H9 (cell line): ENCODE measurements at regions not wholly inside any gene's neighbourhood (a gene's known extent, or its start where the extent isn't known, plus 50 kb on each side); places are given as distances from the start of the nearest gene placed in this dataset.

Source experiments
- DNase-seq: peaks from one replicate; pipeline ENCODE4 v3.0.0-alpha.2; 2017
- H2AFZ ChIP-seq: one replicate; pipeline ENCODE4 v1.6.1; 2013; ENCODE audit warnings: mild to moderate bottlenecking, low read length, control low read depth, moderate library complexity
- H2AK5ac ChIP-seq: 2 replicates; pipeline ENCODE4 v1.6.1; 2013; ENCODE audit warnings: low read length, control low read depth, mixed read lengths; ENCODE audit not compliant: insufficient read length
- H2BK120ac ChIP-seq: one replicate; pipeline ENCODE4 v1.6.1; 2013; ENCODE audit warnings: low read depth, mild to moderate bottlenecking, low read length, control low read depth, inconsistent platforms; ENCODE audit not compliant: poor library complexity, severe bottlenecking
- H2BK12ac ChIP-seq: 2 replicates; pipeline ENCODE4 v1.6.1; 2013; ENCODE audit warnings: low read length, control low read depth, mixed read lengths, low read depth; ENCODE audit not compliant: insufficient read length
- H2BK15ac ChIP-seq: 2 replicates; pipeline ENCODE4 v1.6.1; 2013; ENCODE audit warnings: low read depth, low read length, control low read depth
- H2BK20ac ChIP-seq: one replicate; pipeline ENCODE4 v1.6.1; 2013; ENCODE audit warnings: low read depth, mild to moderate bottlenecking, low read length, control low read depth, inconsistent platforms; ENCODE audit not compliant: poor library complexity, severe bottlenecking
- H2BK5ac ChIP-seq: 2 replicates; pipeline ENCODE4 v1.6.1; 2013; ENCODE audit warnings: low read length, control low read depth, mixed read lengths; ENCODE audit not compliant: insufficient read length
- H3K14ac ChIP-seq: 2 replicates; pipeline ENCODE4 v1.6.1; 2013; ENCODE audit warnings: low read length, control low read depth; ENCODE audit not compliant: insufficient read depth
- H3K18ac ChIP-seq: 2 replicates; pipeline ENCODE4 v1.6.1; 2013; ENCODE audit warnings: low read depth, mild to moderate bottlenecking, mixed read lengths, low read length, control low read depth; ENCODE audit not compliant: insufficient read length
- H3K23ac ChIP-seq: 2 replicates; pipeline ENCODE4 v1.6.1; 2013; ENCODE audit warnings: low read length, control low read depth, mixed read lengths, low read depth; ENCODE audit not compliant: insufficient read length
- H3K23me2 ChIP-seq: 2 replicates; pipeline ENCODE4 v1.6.1; 2013; ENCODE audit warnings: low read depth, mild to moderate bottlenecking, mixed read lengths, low read length, control low read depth; ENCODE audit not compliant: insufficient read length, poor library complexity, severe bottlenecking
- H3K27ac ChIP-seq: 2 replicates; pipeline ENCODE4 v1.5.1; 2013; ENCODE audit warnings: low read length, control low read depth, mixed read lengths, low read depth; ENCODE audit not compliant: insufficient read length
- H3K27me3 ChIP-seq: 2 replicates; pipeline ENCODE4 v1.6.1; 2013; ENCODE audit warnings: low read length, control low read depth, inconsistent platforms; ENCODE audit not compliant: insufficient read depth
- H3K4ac ChIP-seq: 2 replicates; pipeline ENCODE4 v1.6.1; 2013; ENCODE audit warnings: low read depth, mild to moderate bottlenecking, control low read depth, inconsistent platforms, low read length, moderate library complexity
- H3K4me1 ChIP-seq: 2 replicates; pipeline ENCODE4 v1.6.1; 2013; ENCODE audit warnings: low read length, control low read depth, inconsistent platforms; ENCODE audit not compliant: insufficient read depth
- H3K4me2 ChIP-seq: 2 replicates; pipeline ENCODE4 v1.6.1; 2013; ENCODE audit warnings: low read length, control low read depth, mixed read lengths; ENCODE audit not compliant: insufficient read length, insufficient read depth
- H3K56ac ChIP-seq: 2 replicates; pipeline ENCODE4 v1.6.1; 2013; ENCODE audit warnings: low read depth, mild to moderate bottlenecking, mixed read lengths, low read length, control low read depth; ENCODE audit not compliant: insufficient read length
- H3K79me1 ChIP-seq: 2 replicates; pipeline ENCODE4 v1.6.1; 2013; ENCODE audit warnings: low read depth, mild to moderate bottlenecking, moderate library complexity, low read length, control low read depth, inconsistent platforms; ENCODE audit not compliant: insufficient read depth, poor library complexity, severe bottlenecking
- H3K79me2 ChIP-seq: 2 replicates; pipeline ENCODE4 v1.6.1; 2013; ENCODE audit warnings: low read length, control low read depth, inconsistent platforms; ENCODE audit not compliant: insufficient read depth
- H3K9ac ChIP-seq: 2 replicates; pipeline ENCODE4 v1.6.1; 2013; ENCODE audit warnings: low read length, control low read depth, mixed read lengths; ENCODE audit not compliant: insufficient read length; ENCODE audit errors: extremely low read depth
- H3K9me3 ChIP-seq: one replicate; pipeline ENCODE4 v1.6.1; 2013; ENCODE audit warnings: low read depth, low read length, inconsistent platforms; ENCODE audit not compliant: control insufficient read depth
- H3T11ph ChIP-seq: one replicate; pipeline ENCODE4 v1.6.1; 2013; ENCODE audit warnings: mild to moderate bottlenecking, low read length, control low read depth, inconsistent platforms
- H4K20me1 ChIP-seq: one replicate; pipeline ENCODE4 v1.6.1; 2013; ENCODE audit not compliant: control insufficient read depth, insufficient read length, insufficient read depth
- H4K5ac ChIP-seq: 2 replicates; pipeline ENCODE4 v1.6.1; 2013; ENCODE audit warnings: low read depth, mild to moderate bottlenecking, mixed read lengths, low read length, control low read depth; ENCODE audit not compliant: insufficient read length
- H4K8ac ChIP-seq: replicated peaks from 2 replicates; pipeline ENCODE4 v1.6.1; 2013; ENCODE audit warnings: low read length, control low read depth, mixed read lengths, low read depth; ENCODE audit not compliant: insufficient read length
- H4K91ac ChIP-seq: 2 replicates; pipeline ENCODE4 v1.6.1; 2013; ENCODE audit warnings: low read depth, mild to moderate bottlenecking, moderate library complexity, mixed read lengths, low read length, control low read depth; ENCODE audit not compliant: insufficient read length
- H3K27ac Mint-ChIP-seq, 3 experiments: 2 replicates in 2 of 3; 3 replicates in 1 of 3; pipeline ENCODE4 v1.8.0; 2020 to 2021; ENCODE audit warnings: mixed read lengths in 3 of 3, mild to moderate bottlenecking in 1 of 3, moderate library complexity in 1 of 3
- H3K27me3 Mint-ChIP-seq: 2 replicates; pipeline ENCODE4 v1.8.0; 2021; ENCODE audit warnings: low read depth, mild to moderate bottlenecking, moderate library complexity, mixed read lengths
- H3K36me3 Mint-ChIP-seq, 3 experiments: 2 replicates in 2 of 3; 3 replicates in 1 of 3; pipeline ENCODE4 v1.8.0; 2020 to 2021; ENCODE audit warnings: low read depth in 3 of 3, mixed read lengths in 3 of 3; ENCODE audit not compliant: insufficient read depth in 1 of 3
- H3K4me1 Mint-ChIP-seq, 2 experiments: 2 replicates each; pipeline ENCODE4 v1.8.0; 2020; ENCODE audit warnings: mixed read lengths in 2 of 2
- H3K4me3 Mint-ChIP-seq, 2 experiments: 2 replicates in 1 of 2; 3 replicates in 1 of 2; pipeline ENCODE4 v1.8.0; 2020 to 2021; ENCODE audit warnings: mild to moderate bottlenecking in 2 of 2, mixed read lengths in 2 of 2, moderate library complexity in 1 of 2
- H3K9me3 Mint-ChIP-seq, 2 experiments: 2 replicates in 1 of 2; 3 replicates in 1 of 2; pipeline ENCODE4 v1.8.0; 2020; ENCODE audit warnings: mild to moderate bottlenecking in 2 of 2, mixed read lengths in 2 of 2, moderate library complexity in 1 of 2
- WGBS: extraction: QIAGEN DNeasy Blood & Tissue Kit; methylation state at CpG from one replicate; pipeline ENCODE4 v1.1.7; 2013; ENCODE audit warnings: missing lambda C conversion rate, low lambda C conversion rate, mixed read lengths; ENCODE audit not compliant: insufficient read length; ENCODE audit errors: extremely low coverage; 5-methylcytosine and 5-hydroxymethylcytosine counted together
- TF ChIP-seq, protein P1 (sequence below): fragments of 200-600 bp; sonication (generic); conservative IDR thresholded peaks from 3 replicates; pipeline ENCODE4 v1.8.0; 2021; ENCODE audit warnings: antibody characterized with exemption, mild to moderate bottlenecking

DNA sequence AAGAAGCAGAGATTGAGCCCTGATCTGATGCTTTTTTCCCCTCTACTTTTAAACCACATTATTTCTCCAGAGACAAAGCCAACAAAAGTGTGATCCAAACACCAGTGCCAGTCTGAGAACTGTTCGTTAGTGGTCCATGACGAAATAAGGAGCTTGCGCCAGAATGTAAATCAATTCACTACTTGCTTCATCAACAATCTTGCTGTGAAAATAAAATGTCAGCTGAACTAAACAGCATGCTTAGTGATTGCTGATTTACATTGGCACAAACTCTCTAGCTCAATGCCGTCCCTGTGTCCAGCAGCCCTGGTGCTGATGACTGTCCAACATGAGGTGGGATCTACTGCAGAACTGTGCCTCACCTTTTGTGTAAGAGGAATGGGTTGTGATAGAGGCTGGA is 71.3 kb downstream of the SOX3 start:
- no peak for DNase-seq
- Histone ChIP-seq H2BK120ac (no peak overlapping the region), H4K20me1 (no peaks in the 10 kb centered on the region), H3K14ac (no peak overlapping the region), H3K18ac (no peak overlapping the region), H3K27me3 (no peaks in the 10 kb centered on the region), H2BK15ac (no peak overlapping the region), H3K4me1 (no peaks in the 10 kb centered on the region), H3K4me2 (no peak overlapping the region), H3K9ac (no peak overlapping the region), H2AFZ (no peak overlapping the region), H3K4ac (no peak overlapping the region), H3K79me2 (no peaks in the 10 kb centered on the region), H4K5ac (no peak overlapping the region), H3K27ac (no peak overlapping the region), H2AK5ac (no peak overlapping the region), H3K9me3 (peaks cover 6% of the 10 kb centered on the region), H3K56ac (no peak overlapping the region), H2BK5ac (no peak overlapping the region), H3K79me1 (no peaks in the 10 kb centered on the region), H3K23me2 (no peaks in the 10 kb centered on the region), H2BK12ac (no peak overlapping the region), H4K91ac (no peak overlapping the region), H3K23ac (no peak overlapping the region), H4K8ac (no peak overlapping the region), H2BK20ac (no peak overlapping the region), H3T11ph (no peak overlapping the region)
- H3K4me1 Mint-ChIP-seq = peaks cover 19 to 20% of the 10 kb centered on the region in 2 experiments
- H3K36me3 Mint-ChIP-seq = no peaks in the 10 kb centered on the region; a peak in 1 of 7 replicates
- H3K9me3 Mint-ChIP-seq = no peaks in the 10 kb centered on the region; a peak in 2 of 5 replicates
- TF ChIP-seq, protein P1, sequence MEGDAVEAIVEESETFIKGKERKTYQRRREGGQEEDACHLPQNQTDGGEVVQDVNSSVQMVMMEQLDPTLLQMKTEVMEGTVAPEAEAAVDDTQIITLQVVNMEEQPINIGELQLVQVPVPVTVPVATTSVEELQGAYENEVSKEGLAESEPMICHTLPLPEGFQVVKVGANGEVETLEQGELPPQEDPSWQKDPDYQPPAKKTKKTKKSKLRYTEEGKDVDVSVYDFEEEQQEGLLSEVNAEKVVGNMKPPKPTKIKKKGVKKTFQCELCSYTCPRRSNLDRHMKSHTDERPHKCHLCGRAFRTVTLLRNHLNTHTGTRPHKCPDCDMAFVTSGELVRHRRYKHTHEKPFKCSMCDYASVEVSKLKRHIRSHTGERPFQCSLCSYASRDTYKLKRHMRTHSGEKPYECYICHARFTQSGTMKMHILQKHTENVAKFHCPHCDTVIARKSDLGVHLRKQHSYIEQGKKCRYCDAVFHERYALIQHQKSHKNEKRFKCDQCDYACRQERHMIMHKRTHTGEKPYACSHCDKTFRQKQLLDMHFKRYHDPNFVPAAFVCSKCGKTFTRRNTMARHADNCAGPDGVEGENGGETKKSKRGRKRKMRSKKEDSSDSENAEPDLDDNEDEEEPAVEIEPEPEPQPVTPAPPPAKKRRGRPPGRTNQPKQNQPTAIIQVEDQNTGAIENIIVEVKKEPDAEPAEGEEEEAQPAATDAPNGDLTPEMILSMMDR = no peak
- no peak overlapping the region for H3K4me3 Mint-ChIP-seq
- WGBS = no CpG with 5 or more reads among the region's 4 CpGs
- H3K27me3 Mint-ChIP-seq = peaks cover 62% of the 10 kb centered on the region
- no peak overlapping the region for H3K27ac Mint-ChIP-seq
